HepG2 (cell line): ENCODE measurements at regions not wholly inside any gene's neighbourhood (a gene's known extent, or its start where the extent isn't known, plus 50 kb on each side); places are given as distances from the start of the nearest gene placed in this dataset.

Experiments
- EED ChIP-seq: sonication (generic); formaldehyde crosslinking; IDR thresholded peaks from 2 replicates; pipeline ENCODE4 v1.5.0; 2020; ENCODE audit warnings: mild to moderate bottlenecking, missing genetic modification reagents
- FLYWCH1 ChIP-seq: sonication (generic); formaldehyde crosslinking; IDR thresholded peaks from 2 replicates; pipeline ENCODE4 v1.8.1; 2023; ENCODE audit warnings: mild to moderate bottlenecking, missing genetic modification reagents
- FOXK2 ChIP-seq: fragments of 450-650 bp; IDR thresholded peaks from 2 replicates; pipeline ENCODE4 v1.6.1; 2016
- HES4 ChIP-seq: sonication (generic); formaldehyde crosslinking; IDR thresholded peaks from 2 replicates; pipeline ENCODE4 v1.9.0; 2021; ENCODE audit warnings: mild to moderate bottlenecking, missing genetic modification reagents, borderline replicate concordance
- HNF4G ChIP-seq, 2 experiments: sonication (generic) in 1 of 2; formaldehyde crosslinking in 1 of 2; IDR thresholded peaks; 2 replicates each; pipeline versions ENCODE4 v1.4.0 to v1.6.1; 2011 to 2020; ENCODE audit warnings: borderline replicate concordance in 2 of 2, low read depth in 2 of 2, mild to moderate bottlenecking in 2 of 2, low read length in 1 of 2, missing genetic modification reagents in 1 of 2, moderate library complexity in 1 of 2
- HNRNPK ChIP-seq: fragments of 200-400 bp; formaldehyde crosslinking; IDR thresholded peaks from 2 replicates; pipeline ENCODE4 v1.6.1; 2018; ENCODE audit warnings: low read length, low read depth, moderate library complexity, mild to moderate bottlenecking; ENCODE audit not compliant: poor library complexity, severe bottlenecking
- IKZF1 ChIP-seq: fragments of 450-650 bp; IDR thresholded peaks from 2 replicates; pipeline ENCODE4 v1.7.1; 2016
- KLF12 ChIP-seq: sonication (generic); formaldehyde crosslinking; IDR thresholded peaks from 2 replicates; pipeline ENCODE4 v1.4.0; 2020; ENCODE audit warnings: missing genetic modification reagents, borderline replicate concordance
- KMT2B ChIP-seq: IDR thresholded peaks from 2 replicates; pipeline ENCODE4 v1.6.1; 2016; ENCODE audit warnings: missing genetic modification reagents, missing compliant biosample characterization
- MTERF4 ChIP-seq: sonication (generic); formaldehyde crosslinking; IDR thresholded peaks from 2 replicates; pipeline ENCODE4 v1.8.0; 2023; ENCODE audit warnings: mild to moderate bottlenecking, missing genetic modification reagents
- RERE ChIP-seq: IDR thresholded peaks from 2 replicates; pipeline ENCODE4 v1.6.1; 2016; ENCODE audit warnings: low read depth, missing genetic modification reagents, missing compliant biosample characterization
- SAP130 ChIP-seq: IDR thresholded peaks from 2 replicates; pipeline ENCODE4 v1.6.1; 2016; ENCODE audit warnings: low read depth
- SETDB1 ChIP-seq: sonication (generic); formaldehyde crosslinking; IDR thresholded peaks from 2 replicates; pipeline ENCODE4 v1.5.1; 2020; ENCODE audit warnings: missing genetic modification reagents, mild to moderate bottlenecking, borderline replicate concordance
- SUZ12 ChIP-seq: fragments of 150-350 bp; IDR thresholded peaks from 2 replicates; pipeline ENCODE4 v1.6.1; 2014; ENCODE audit warnings: low read depth, low read length
- TFDP1 ChIP-seq: IDR thresholded peaks from 2 replicates; pipeline ENCODE4 v1.6.1; 2016; ENCODE audit warnings: missing compliant biosample characterization, missing genetic modification reagents, borderline replicate concordance
- ZBTB8A ChIP-seq: sonication (generic); formaldehyde crosslinking; IDR thresholded peaks from 2 replicates; pipeline ENCODE4 v1.4.0; 2020; ENCODE audit warnings: mild to moderate bottlenecking, low read depth, missing genetic modification reagents, borderline replicate concordance
- ZNF253 ChIP-seq: sonication (generic); formaldehyde crosslinking; IDR thresholded peaks from 2 replicates; pipeline ENCODE4 v1.8.0; 2022; ENCODE audit warnings: mild to moderate bottlenecking, missing genetic modification reagents, borderline replicate concordance
- ZNF710 ChIP-seq: sonication (generic); formaldehyde crosslinking; IDR thresholded peaks from 2 replicates; pipeline ENCODE4 v1.5.0; 2020; ENCODE audit warnings: mild to moderate bottlenecking, missing genetic modification reagents, borderline replicate concordance
- ZNF720 ChIP-seq: sonication (generic); formaldehyde crosslinking; IDR thresholded peaks from 2 replicates; pipeline ENCODE4 v1.4.0; 2020; ENCODE audit warnings: missing genetic modification reagents

- TF ChIP-seq HNF4G (IDR thresholded peaks at IDR 0.05; ENCODE audit: borderline replicate concordance, low read depth, low read length): no peak
- TF ChIP-seq HNF4G (CRISPR knock-in tag; IDR thresholded peaks at IDR 0.05; ENCODE audit: borderline replicate concordance, low read depth): no peak
- TF ChIP-seq SAP130 (CRISPR knock-in tag): peak; percentile 33; the same call in 1 of the 2 replicates
- TF ChIP-seq TFDP1: no peak
- TF ChIP-seq HES4 (CRISPR knock-in tag): peak; percentile 59; the same call in 1 of the 2 replicates
- no peak for TF ChIP-seq RERE (CRISPR knock-in tag)
- no peak for TF ChIP-seq SETDB1 (CRISPR knock-in tag)
- no peak for TF ChIP-seq ZNF710 (CRISPR knock-in tag)
- TF ChIP-seq HNRNPK: peak; percentile 18
- TF ChIP-seq FLYWCH1: no peak
- no peak for TF ChIP-seq ZBTB8A (CRISPR knock-in tag)
- TF ChIP-seq KLF12 (CRISPR knock-in tag): no peak
- no peak for TF ChIP-seq KMT2B (CRISPR knock-in tag)
- TF ChIP-seq ZNF253 (CRISPR knock-in tag): no peak
- TF ChIP-seq EED (CRISPR knock-in tag): peak; percentile 55; the same call in 1 of the 2 replicates
- 0 out of 2 replicates have a peak, but pooled peaks have one; percentile 70 for TF ChIP-seq MTERF4 (CRISPR knock-in tag)
- TF ChIP-seq ZNF720 (CRISPR knock-in tag): no peak
- TF ChIP-seq SUZ12: no peak
- no peak for TF ChIP-seq FOXK2
- TF ChIP-seq IKZF1: no peak
These were observed 82.0 kb upstream of the HMGA2 start (continued) for GRCh38 chr12:65742018-65743010.
